ENCODE measurements at regions not wholly inside any gene's neighbourhood (a gene's known extent, or its start where the extent isn't known, plus 50 kb on each side); places are given as distances from the start of the nearest gene placed in this dataset.

GRCh38 chr11:115758011-115758410 lies 253.8 kb upstream of the CADM1 start:
- no peaks in the 10 kb centered on the region for H3K27me3 ChIP-seq
- TF ChIP-seq POLR2A (IDR thresholded peaks at IDR 0.05) (no peak), CTCF (IDR thresholded peaks at IDR 0.05) (no peak)
- no peak overlapping the region for H3K4me3 ChIP-seq
- H3K4me1 ChIP-seq: peaks cover 13% of the 10 kb centered on the region
- H3K27ac ChIP-seq: no peak overlapping the region
- H3K36me3 ChIP-seq (ENCODE audit: low read depth, missing control alignments): no peaks in the 10 kb centered on the region
- intact Hi-C loops (cut with DNase I; ENCODE audit: low total_unique reads): no loop called here
- no peaks in the 10 kb centered on the region for H3K9me3 ChIP-seq
- DNase-seq: no peak
- WGBS, 2 donors: 88 to 90% methylated on average over 6 to 8 of the region's 8 CpGs

DNA sequence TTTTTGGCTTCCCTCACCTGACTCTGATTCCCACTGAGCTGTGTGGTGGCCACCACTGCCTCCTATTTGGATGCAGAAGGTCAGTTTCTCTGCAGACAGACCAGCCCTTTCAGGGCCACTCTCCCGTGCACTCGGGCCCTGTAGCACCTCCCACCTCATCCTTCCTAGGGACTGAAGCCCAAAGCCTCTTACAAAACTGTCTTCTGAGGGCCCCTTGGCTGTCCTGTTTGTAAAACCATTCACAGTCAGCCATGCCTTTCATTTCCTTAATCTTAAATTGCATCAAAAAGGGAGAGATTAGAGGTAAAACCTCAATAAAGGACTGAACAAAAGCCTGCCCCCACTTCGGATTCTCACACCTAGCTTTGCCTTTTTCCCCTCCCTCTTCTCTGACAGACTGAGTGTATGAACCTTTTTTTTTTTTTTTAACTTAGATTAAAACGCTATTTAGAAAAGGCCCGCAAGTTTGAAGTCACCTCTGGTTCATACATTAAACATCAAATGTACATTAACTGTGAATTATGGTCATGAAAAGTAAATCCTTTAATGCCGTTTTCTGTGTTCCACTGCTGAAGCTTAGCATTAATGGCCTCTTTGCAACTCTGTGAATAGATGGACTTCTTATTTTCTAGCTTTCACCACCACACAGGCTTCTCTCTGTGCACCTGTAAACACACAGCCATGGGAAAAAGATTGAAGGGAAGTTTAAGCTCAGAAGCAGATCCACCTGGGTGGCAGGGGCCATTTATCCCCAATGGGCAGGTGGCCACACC lies 247.2 kb upstream of the CADM1 start:
- TF ChIP-seq POLR2A (IDR thresholded peaks at IDR 0.05) (no peak), CTCF (IDR thresholded peaks at IDR 0.05) (no peak)
- no peaks in the 10 kb centered on the region for H3K36me3 ChIP-seq (ENCODE audit: low read depth, missing control alignments)
- H3K9me3 ChIP-seq: no peaks in the 10 kb centered on the region
- peaks cover 4% of the 10 kb centered on the region for H3K4me1 ChIP-seq
- intact Hi-C loops (cut with DNase I; ENCODE audit: low total_unique reads): no loop called here
- H3K4me3 ChIP-seq: no peak overlapping the region
- DNase-seq: no peak
- H3K27ac ChIP-seq: no peak overlapping the region
- 74% methylated on average over 6 of the region's 6 CpGs for WGBS, 2 donors
- no peaks in the 10 kb centered on the region for H3K27me3 ChIP-seq

DNA sequence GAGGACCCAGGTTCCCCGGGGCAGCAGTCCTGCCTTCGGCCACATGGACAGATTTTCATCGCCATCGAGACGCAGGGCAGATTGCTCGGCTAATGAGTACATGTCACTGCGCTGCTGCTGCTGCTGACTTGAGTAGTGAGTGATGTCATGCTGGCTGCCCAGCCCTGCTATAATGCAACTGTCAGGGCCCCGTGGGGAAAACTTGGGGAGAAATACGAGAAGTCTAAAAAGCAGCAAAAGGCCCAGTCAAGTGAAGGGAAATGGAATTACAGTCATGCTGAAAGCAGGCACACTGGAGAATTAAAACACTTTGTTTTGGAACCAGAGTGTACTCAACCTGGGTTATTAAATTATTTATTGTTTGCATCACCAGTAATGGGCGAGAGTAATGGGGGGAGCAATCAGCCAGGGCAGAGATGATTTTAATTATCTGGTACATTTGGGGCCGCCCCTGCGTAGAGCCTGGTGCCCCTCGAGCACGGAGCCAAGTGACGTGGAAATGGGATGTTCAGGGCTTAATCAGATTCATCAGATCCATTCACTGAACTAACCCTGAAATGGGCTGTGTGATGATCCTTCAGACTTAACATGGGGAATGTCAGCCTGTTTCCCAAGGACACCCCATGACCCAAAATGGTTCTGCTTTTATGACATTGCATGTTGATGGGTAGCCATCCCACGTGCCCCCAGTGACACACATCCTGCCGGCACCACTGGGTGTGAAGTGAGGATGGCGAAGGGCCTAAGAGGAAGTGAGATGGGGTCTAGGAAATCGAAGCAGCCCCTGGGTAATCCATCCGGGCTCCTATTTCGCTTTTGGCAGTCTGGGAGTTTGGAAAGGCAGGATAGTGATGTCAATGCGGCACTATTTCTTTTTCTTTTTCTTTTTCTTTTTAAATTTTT lies 241.6 kb upstream of the CADM1 start:
- no peak for DNase-seq
- Histone ChIP-seq H3K9me3 (no peaks in the 10 kb centered on the region), H3K27me3 (no peaks in the 10 kb centered on the region), H3K4me1 (peaks cover 4% of the 10 kb centered on the region), H3K4me3 (no peak overlapping the region), H3K27ac (no peak overlapping the region), H3K36me3 (ENCODE audit: low read depth, missing control alignments) (no peaks in the 10 kb centered on the region)
- 89 to 91% methylated on average over 22 of the region's 22 CpGs for WGBS, 2 donors
- intact Hi-C loops (cut with DNase I; ENCODE audit: low total_unique reads): no loop called here
- no peak for TF ChIP-seq POLR2A (IDR thresholded peaks at IDR 0.05)
- no peak for TF ChIP-seq CTCF (IDR thresholded peaks at IDR 0.05)

DNA sequence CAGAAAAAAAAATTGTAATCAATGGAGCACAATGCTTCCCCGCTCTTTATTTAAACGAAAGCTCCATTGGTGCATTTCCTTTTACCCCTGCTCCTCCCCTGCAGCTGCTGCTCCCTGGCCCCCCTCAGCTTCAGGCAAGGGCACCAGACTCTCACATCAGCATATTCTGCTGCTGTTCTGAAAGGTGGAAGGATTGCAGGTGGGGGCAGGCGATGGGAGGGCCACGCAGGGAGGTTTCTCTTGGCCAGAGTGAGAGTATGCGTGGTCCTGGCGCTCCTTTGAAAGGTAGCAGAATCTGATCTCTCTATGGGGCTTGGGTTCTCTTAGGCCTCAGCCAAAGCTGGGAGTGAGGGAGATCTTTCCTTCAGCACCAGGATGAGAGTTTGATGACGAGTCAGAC lies 240.9 kb upstream of the CADM1 start:
- Histone ChIP-seq H3K36me3 (ENCODE audit: low read depth, missing control alignments) (no peaks in the 10 kb centered on the region), H3K27me3 (no peaks in the 10 kb centered on the region), H3K4me3 (no peak overlapping the region), H3K9me3 (no peaks in the 10 kb centered on the region), H3K4me1 (peaks cover 7% of the 10 kb centered on the region), H3K27ac (no peak overlapping the region)
- TF ChIP-seq POLR2A (IDR thresholded peaks at IDR 0.05) (no peak), CTCF (IDR thresholded peaks at IDR 0.05) (no peak)
- intact Hi-C loops (cut with DNase I; ENCODE audit: low total_unique reads): no loop called here
- 85 to 94% methylated on average over 7 of the region's 7 CpGs for WGBS, 2 donors
- no peak for DNase-seq
